ENCODE measurements at regions not wholly inside any gene's neighbourhood (a gene's known extent, or its start where the extent isn't known, plus 50 kb on each side); places are given as distances from the start of the nearest gene placed in this dataset.

DNA sequence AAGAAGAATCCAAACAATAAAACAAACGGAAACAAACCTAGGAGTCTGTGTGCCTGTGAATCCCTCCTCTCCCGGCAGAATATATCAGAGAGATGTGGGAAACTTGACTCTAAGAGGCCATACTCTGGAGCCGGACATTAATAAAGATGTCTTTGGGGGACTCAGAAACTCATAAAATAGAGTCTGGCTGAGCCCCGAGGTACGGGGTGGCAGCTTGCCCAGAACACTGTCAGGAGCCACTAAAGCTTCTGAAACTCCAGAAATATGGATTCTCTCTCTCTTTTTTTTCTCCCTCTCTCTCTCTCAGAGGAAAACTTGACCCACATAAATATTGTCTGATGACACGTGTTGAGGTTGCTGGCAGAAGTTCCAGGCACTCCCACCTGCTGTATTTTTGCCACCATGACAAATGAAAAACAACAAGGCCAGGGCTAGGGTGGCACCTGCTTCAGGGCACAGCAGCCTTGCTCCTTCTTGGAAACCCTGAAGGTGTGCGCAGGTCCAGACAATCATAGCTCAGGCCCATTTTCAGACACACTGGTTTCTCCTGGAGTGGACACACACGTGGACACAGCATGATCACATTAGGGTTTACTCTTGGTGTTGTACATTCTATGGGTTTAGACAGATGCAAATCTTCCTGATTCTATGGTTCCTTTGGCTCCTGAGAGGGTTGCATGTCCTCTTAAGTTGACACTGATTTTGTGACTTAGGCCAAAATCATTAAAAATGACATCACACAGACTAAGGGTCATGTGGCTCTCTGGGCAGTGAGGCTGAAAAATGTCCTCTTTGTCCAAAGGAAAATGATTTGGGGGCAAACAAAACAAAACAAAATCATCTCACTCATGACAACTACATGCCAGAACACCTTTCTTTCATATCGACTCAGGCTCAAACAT, 282.6 kb upstream of the IRX3 start:
- TF ChIP-seq, protein P1, sequence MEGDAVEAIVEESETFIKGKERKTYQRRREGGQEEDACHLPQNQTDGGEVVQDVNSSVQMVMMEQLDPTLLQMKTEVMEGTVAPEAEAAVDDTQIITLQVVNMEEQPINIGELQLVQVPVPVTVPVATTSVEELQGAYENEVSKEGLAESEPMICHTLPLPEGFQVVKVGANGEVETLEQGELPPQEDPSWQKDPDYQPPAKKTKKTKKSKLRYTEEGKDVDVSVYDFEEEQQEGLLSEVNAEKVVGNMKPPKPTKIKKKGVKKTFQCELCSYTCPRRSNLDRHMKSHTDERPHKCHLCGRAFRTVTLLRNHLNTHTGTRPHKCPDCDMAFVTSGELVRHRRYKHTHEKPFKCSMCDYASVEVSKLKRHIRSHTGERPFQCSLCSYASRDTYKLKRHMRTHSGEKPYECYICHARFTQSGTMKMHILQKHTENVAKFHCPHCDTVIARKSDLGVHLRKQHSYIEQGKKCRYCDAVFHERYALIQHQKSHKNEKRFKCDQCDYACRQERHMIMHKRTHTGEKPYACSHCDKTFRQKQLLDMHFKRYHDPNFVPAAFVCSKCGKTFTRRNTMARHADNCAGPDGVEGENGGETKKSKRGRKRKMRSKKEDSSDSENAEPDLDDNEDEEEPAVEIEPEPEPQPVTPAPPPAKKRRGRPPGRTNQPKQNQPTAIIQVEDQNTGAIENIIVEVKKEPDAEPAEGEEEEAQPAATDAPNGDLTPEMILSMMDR (IDR thresholded peaks at IDR 0.05): no peak
- TF ChIP-seq, protein P2, sequence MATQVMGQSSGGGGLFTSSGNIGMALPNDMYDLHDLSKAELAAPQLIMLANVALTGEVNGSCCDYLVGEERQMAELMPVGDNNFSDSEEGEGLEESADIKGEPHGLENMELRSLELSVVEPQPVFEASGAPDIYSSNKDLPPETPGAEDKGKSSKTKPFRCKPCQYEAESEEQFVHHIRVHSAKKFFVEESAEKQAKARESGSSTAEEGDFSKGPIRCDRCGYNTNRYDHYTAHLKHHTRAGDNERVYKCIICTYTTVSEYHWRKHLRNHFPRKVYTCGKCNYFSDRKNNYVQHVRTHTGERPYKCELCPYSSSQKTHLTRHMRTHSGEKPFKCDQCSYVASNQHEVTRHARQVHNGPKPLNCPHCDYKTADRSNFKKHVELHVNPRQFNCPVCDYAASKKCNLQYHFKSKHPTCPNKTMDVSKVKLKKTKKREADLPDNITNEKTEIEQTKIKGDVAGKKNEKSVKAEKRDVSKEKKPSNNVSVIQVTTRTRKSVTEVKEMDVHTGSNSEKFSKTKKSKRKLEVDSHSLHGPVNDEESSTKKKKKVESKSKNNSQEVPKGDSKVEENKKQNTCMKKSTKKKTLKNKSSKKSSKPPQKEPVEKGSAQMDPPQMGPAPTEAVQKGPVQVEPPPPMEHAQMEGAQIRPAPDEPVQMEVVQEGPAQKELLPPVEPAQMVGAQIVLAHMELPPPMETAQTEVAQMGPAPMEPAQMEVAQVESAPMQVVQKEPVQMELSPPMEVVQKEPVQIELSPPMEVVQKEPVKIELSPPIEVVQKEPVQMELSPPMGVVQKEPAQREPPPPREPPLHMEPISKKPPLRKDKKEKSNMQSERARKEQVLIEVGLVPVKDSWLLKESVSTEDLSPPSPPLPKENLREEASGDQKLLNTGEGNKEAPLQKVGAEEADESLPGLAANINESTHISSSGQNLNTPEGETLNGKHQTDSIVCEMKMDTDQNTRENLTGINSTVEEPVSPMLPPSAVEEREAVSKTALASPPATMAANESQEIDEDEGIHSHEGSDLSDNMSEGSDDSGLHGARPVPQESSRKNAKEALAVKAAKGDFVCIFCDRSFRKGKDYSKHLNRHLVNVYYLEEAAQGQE (IDR thresholded peaks at IDR 0.05; ENCODE audit: insufficient read depth in 1 of 2, low read depth in 2 of 2, low read length in 1 of 2): no peak
- TF ChIP-seq POLR2AphosphoS5 (IDR thresholded peaks at IDR 0.05; ENCODE audit: low read depth, low read length): no peak
